A549 (cell line): ENCODE measurements at regions not wholly inside any gene's neighbourhood (a gene's known extent, or its start where the extent isn't known, plus 50 kb on each side); places are given as distances from the start of the nearest gene placed in this dataset.

Experiments
- ATAC-seq, 2 experiments: fragments of 200-7000 bp in 1 of 2; fragments of >200 bp in 1 of 2; cut with Nextera tagmentation in 1 of 2; cut with Tn5 transposase in 1 of 2; 3 replicates each; pipeline versions ENCODE4 v1.8.0 to v1.9.1; 2018 to 2020; ENCODE audit warnings: mild to moderate bottlenecking in 1 of 2, moderate library complexity in 1 of 2
- CTCF ChIA-PET: fragments of 300-600 bp; sonication (Branson Sonifier 250); formaldehyde crosslinking; extraction: SDS; loops from one replicate; lab custom pipeline; 2021; ENCODE audit warnings: antibody characterized with exemption, inconsistent platforms; lab: Yijun Ruan, JAX
- POLR2A ChIA-PET: fragments of 350-600 bp; formaldehyde crosslinking; extraction: SDS; loops from one replicate; lab custom pipeline; 2021; ENCODE audit warnings: antibody characterized with exemption, inconsistent platforms; lab: Yijun Ruan, JAX
- DNase-seq, 2 experiments: peaks; one replicate each; pipeline versions ENCODE4 v3.0.0 to v3.0.0-alpha.2; 2011 to 2016; ENCODE audit warnings: low read depth in 1 of 2, low spot score in 1 of 2
- FAIRE-seq: peaks from 2 replicates; lab custom pipeline; 2011; peaks lifted over from hg19 to GRCh38; lab: Jason Lieb, UNC
- H3K27ac ChIP-seq, 2 experiments: fragments of >200 bp; sonication (Bioruptor Twin); formaldehyde crosslinking; 3 replicates each; pipeline ENCODE4 v1.5.1; 2016 to 2017
- H3K4me1 ChIP-seq: fragments of >200 bp; sonication (Bioruptor Twin); formaldehyde crosslinking; 3 replicates; pipeline ENCODE4 v1.6.1; 2016
- H3K4me2 ChIP-seq: fragments of >200 bp; sonication (Bioruptor Twin); formaldehyde crosslinking; 3 replicates; pipeline ENCODE4 v1.6.1; 2016
- H3K4me3 ChIP-seq: fragments of >200 bp; sonication (Bioruptor Twin); formaldehyde crosslinking; 3 replicates; pipeline ENCODE4 v1.5.1; 2016
- H3K9me3 ChIP-seq: fragments of >200 bp; sonication (Bioruptor Twin); formaldehyde crosslinking; 3 replicates; pipeline ENCODE4 v1.6.1; 2016
- CBX2 ChIP-seq: fragments of 200-600 bp; sonication (generic); IDR thresholded peaks from 2 replicates; pipeline ENCODE4 v1.6.1; 2016; ENCODE audit warnings: low read depth, mild to moderate bottlenecking, borderline replicate concordance
- CHD2 ChIP-seq: fragments of 150-350 bp; IDR thresholded peaks from 2 replicates; pipeline ENCODE4 v1.6.1; 2014; ENCODE audit warnings: low read length; ENCODE audit not compliant: partially characterized antibody
- CTCF ChIP-seq: fragments of >200 bp; sonication (Bioruptor Twin); formaldehyde crosslinking; IDR thresholded peaks from 3 replicates; pipeline ENCODE4 v1.5.1; 2016
- EHMT2 ChIP-seq: fragments of 200-600 bp; sonication (generic); IDR thresholded peaks from 2 replicates; pipeline ENCODE4 v1.6.1; 2016; ENCODE audit warnings: antibody characterized with exemption, low read depth, mild to moderate bottlenecking, moderate library complexity
- ELK1 ChIP-seq: fragments of 150-350 bp; IDR thresholded peaks from 2 replicates; pipeline ENCODE4 v1.6.1; 2014; ENCODE audit warnings: low read depth, mild to moderate bottlenecking, low read length
- ESRRA ChIP-seq: fragments of 150-350 bp; IDR thresholded peaks from 2 replicates; pipeline ENCODE4 v1.6.1; 2014; ENCODE audit warnings: mild to moderate bottlenecking, low read length, borderline replicate concordance
- FOSL2 ChIP-seq, 2 experiments: fragments of 450-650 bp in 1 of 2; fragments of >200 bp in 1 of 2; sonication (Bioruptor Twin) in 1 of 2; formaldehyde crosslinking; IDR thresholded peaks; 2 replicates each; pipeline versions ENCODE4 v1.5.0 to v1.6.1; 2016 to 2020; ENCODE audit warnings: mild to moderate bottlenecking in 1 of 2, moderate library complexity in 1 of 2
- HES2 ChIP-seq: fragments of >200 bp; sonication (Bioruptor Twin); formaldehyde crosslinking; IDR thresholded peaks from 2 replicates; pipeline ENCODE4 v1.6.1; 2016
- MAFK ChIP-seq: fragments of 450-650 bp; IDR thresholded peaks from 2 replicates; pipeline ENCODE4 v1.6.1; 2014; ENCODE audit not compliant: partially characterized antibody
- RAD21 ChIP-seq, 2 experiments: fragments of >200 bp in 1 of 2; sonication (Bioruptor Twin) in 1 of 2; formaldehyde crosslinking in 1 of 2; IDR thresholded peaks in 1 of 2; conservative IDR thresholded peaks in 1 of 2; 2 replicates in 1 of 2; 3 replicates in 1 of 2; pipeline ENCODE4 v1.6.1; 2012 to 2018; ENCODE audit warnings: inconsistent platforms in 1 of 2
- RARB ChIP-seq: fragments of 250-450 bp; sonication (Bioruptor Pico); IDR thresholded peaks from 2 replicates; pipeline ENCODE4 v1.8.0; 2021; ENCODE audit warnings: mild to moderate bottlenecking, moderate library complexity
- RNF2 ChIP-seq: fragments of 200-600 bp; sonication (generic); IDR thresholded peaks from 2 replicates; pipeline ENCODE4 v1.6.1; 2016; ENCODE audit warnings: low read depth, mild to moderate bottlenecking, antibody characterized with exemption, moderate library complexity, borderline replicate concordance
- SREBF2 ChIP-seq: fragments of 450-650 bp; IDR thresholded peaks from 2 replicates; pipeline ENCODE4 v1.6.1; 2014; ENCODE audit warnings: mild to moderate bottlenecking, moderate library complexity
- ZC3H11A ChIP-seq: fragments of 450-650 bp; IDR thresholded peaks from 2 replicates; pipeline ENCODE4 v1.6.1; 2014; ENCODE audit warnings: antibody characterized with exemption, mild to moderate bottlenecking
- ZSCAN20 ChIP-seq: fragments of 250-450 bp; sonication (Bioruptor Pico); IDR thresholded peaks from 2 replicates; pipeline ENCODE4 v1.8.0; 2022; ENCODE audit warnings: mild to moderate bottlenecking, moderate library complexity
- WGBS: methylation state at CpG from one replicate; pipeline ENCODE4 v1.1.6; 2017; ENCODE audit errors: missing lambda C conversion rate; 5-methylcytosine and 5-hydroxymethylcytosine counted together
- TF ChIP-seq, protein P1 (sequence below): IDR thresholded peaks from 2 replicates; pipeline ENCODE4 v1.6.1; 2012; ENCODE audit warnings: low read depth, borderline replicate concordance
- TF ChIP-seq, protein P2 (sequence below): IDR thresholded peaks from 2 replicates; pipeline ENCODE4 v1.6.1; 2012

GRCh38 chr6:128648022-128648598 is 127.7 kb upstream of the PTPRK start:
- Histone ChIP-seq H3K4me2 (no peak overlapping the region), H3K9me3 (no peaks in the 10 kb centered on the region)
- no peak for DNase-seq
- POLR2A ChIA-PET, result no interaction called here
- TF ChIP-seq, protein P1, sequence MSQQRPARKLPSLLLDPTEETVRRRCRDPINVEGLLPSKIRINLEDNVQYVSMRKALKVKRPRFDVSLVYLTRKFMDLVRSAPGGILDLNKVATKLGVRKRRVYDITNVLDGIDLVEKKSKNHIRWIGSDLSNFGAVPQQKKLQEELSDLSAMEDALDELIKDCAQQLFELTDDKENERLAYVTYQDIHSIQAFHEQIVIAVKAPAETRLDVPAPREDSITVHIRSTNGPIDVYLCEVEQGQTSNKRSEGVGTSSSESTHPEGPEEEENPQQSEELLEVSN, result no peak
- TF ChIP-seq ELK1, result no peak
- TF ChIP-seq ZSCAN20 (CRISPR knock-in tag), result no peak
- TF ChIP-seq, all 56 proteins: peak for 0
- CTCF ChIA-PET, result no interaction called here
- Histone ChIP-seq H3K27ac (no peak overlapping the region), H3K4me1 (no peaks in the 10 kb centered on the region), H3K4me3 (no peak overlapping the region)
- FAIRE-seq, result no peak
- no peak for ATAC-seq
- 77% methylated on average over 2 of the region's 2 CpGs for WGBS

GRCh38 chr6:128642132-128642531 is 121.7 kb upstream of the PTPRK start:
- Histone ChIP-seq H3K9me3 (no peaks in the 10 kb centered on the region), H3K4me3 (no peak overlapping the region), H3K4me2 (no peak overlapping the region), H3K4me1 (no peaks in the 10 kb centered on the region), H3K27ac (no peak overlapping the region)
- DNase-seq (no peak), ATAC-seq (no peak), FAIRE-seq (no peak)
- TF ChIP-seq, protein P2, sequence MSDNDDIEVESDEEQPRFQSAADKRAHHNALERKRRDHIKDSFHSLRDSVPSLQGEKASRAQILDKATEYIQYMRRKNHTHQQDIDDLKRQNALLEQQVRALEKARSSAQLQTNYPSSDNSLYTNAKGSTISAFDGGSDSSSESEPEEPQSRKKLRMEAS, result no peak
- TF ChIP-seq EHMT2, result no peak
- TF ChIP-seq ESRRA, result no peak
- POLR2A ChIA-PET, result no interaction called here
- CTCF ChIA-PET, result no interaction called here
- 88% methylated on average over 1 of the region's 1 CpG for WGBS

DNA sequence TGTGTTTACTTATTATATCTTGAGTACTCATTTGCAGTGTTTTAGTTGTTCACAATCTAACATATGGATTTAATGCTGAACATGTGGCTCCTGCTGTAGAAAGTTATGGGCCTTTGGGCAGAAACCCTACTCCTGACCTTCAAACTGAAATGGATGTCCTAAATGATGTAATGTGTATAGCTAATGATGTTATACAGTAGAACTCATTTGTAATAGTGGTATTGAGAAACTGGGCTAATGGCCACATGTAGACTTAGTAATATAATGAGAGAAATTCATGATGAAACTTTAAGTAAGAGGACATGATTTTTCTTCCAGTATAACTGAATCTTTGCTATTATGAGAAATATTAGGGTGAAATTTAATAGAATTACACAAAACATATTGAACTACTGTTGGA is 121.3 kb upstream of the PTPRK start:
- Histone ChIP-seq H3K4me3 (no peak overlapping the region), H3K4me1 (no peaks in the 10 kb centered on the region), H3K27ac (no peak overlapping the region), H3K4me2 (no peak overlapping the region), H3K9me3 (no peaks in the 10 kb centered on the region)
- POLR2A ChIA-PET, result no interaction called here
- TF ChIP-seq RAD21 (conservative IDR thresholded peaks at IDR 0.05 in 1 of 2, IDR thresholded peaks at IDR 0.05 in 1 of 2), result no peak
- no peak for TF ChIP-seq RARB (CRISPR knock-in tag)
- TF ChIP-seq CHD2, result no peak
- TF ChIP-seq ZC3H11A, result no peak
- TF ChIP-seq CBX2, result no peak
- TF ChIP-seq FOSL2 (IDR thresholded peaks at IDR 0.05), result no peak
- no peak for TF ChIP-seq FOSL2 (CRISPR knock-in tag; IDR thresholded peaks at IDR 0.05)
- no peak for TF ChIP-seq CTCF
- TF ChIP-seq, protein P1, result no peak
- no peak for TF ChIP-seq SREBF2
- no peak for TF ChIP-seq MAFK
- no peak for TF ChIP-seq HES2
- TF ChIP-seq RNF2, result no peak
- ATAC-seq, result no peak
- DNase-seq, result no peak
- no peak for FAIRE-seq
- CTCF ChIA-PET, result interaction anchor here (1.0 kb wide), 1 partner anchor 17 kb away, joined by 3 read pairs; no protein-coding TSS in a partner anchor
